ES-I3 (cell line): ENCODE measurements at regions not wholly inside any gene's neighbourhood (a gene's known extent, or its start where the extent isn't known, plus 50 kb on each side); places are given as distances from the start of the nearest gene placed in this dataset.

Source experiments
- H3K36me3 ChIP-seq: 2 replicates; pipeline ENCODE4 v1.6.1; 2013; ENCODE audit warnings: mild to moderate bottlenecking, low read length, control low read depth, moderate library complexity; ENCODE audit not compliant: insufficient read depth
- H3K4me1 ChIP-seq: 2 replicates; pipeline ENCODE4 v1.6.1; 2013; ENCODE audit warnings: mild to moderate bottlenecking, control low read depth, low read length; ENCODE audit not compliant: insufficient read depth
- H3K9ac ChIP-seq: 2 replicates; pipeline ENCODE4 v1.6.1; 2013; ENCODE audit warnings: low read depth, mild to moderate bottlenecking, low read length, moderate library complexity
- H3K9me3 ChIP-seq: 2 replicates; pipeline ENCODE4 v1.6.1; 2013; ENCODE audit warnings: mild to moderate bottlenecking, low read length, moderate library complexity; ENCODE audit not compliant: control insufficient read depth, insufficient read depth

DNA sequence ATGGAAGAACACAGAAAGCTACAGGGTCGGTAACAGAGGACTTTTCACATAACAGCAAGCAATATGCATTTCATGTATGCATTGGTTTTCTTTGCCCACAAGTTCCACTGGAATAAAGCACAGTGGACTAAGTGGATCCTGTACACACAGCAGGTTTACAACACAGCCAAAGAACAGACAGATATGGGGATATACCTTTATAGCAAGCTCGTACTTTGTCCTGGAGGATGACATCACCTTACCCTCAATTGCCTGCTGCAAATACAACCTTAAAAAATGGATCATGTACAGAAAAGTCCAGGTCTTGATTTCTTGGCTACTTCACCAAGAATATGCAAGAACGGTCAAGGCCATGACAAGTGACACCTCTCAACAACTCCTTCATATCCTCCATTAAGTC, 1445.5 kb downstream of the MAT2B start:
- no peak overlapping the region for H3K9ac ChIP-seq
- no peaks in the 10 kb centered on the region for H3K36me3 ChIP-seq
- H3K4me1 ChIP-seq = no peaks in the 10 kb centered on the region
- H3K9me3 ChIP-seq = no peaks in the 10 kb centered on the region

DNA sequence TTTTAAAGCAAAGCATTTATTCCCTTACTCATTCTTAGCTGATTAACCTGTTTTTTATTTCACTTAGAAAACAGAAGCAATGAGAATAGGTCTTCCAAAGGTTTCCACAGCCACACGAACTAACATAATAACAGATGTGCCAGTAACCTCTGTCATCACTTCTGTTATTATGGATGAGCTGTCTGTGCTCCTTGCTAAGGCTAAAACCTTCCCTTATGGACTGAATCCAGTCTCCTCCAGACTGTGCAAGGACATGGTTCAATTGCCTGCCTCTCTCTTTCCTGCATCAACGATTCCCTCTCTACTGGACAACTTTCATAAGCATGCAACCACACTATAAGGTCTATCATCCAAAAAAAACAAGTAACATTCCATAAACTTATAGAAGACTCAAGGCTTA, 1446.2 kb downstream of the MAT2B start:
- Histone ChIP-seq H3K36me3 (no peaks in the 10 kb centered on the region), H3K4me1 (no peaks in the 10 kb centered on the region), H3K9me3 (no peaks in the 10 kb centered on the region), H3K9ac (no peak overlapping the region)

DNA sequence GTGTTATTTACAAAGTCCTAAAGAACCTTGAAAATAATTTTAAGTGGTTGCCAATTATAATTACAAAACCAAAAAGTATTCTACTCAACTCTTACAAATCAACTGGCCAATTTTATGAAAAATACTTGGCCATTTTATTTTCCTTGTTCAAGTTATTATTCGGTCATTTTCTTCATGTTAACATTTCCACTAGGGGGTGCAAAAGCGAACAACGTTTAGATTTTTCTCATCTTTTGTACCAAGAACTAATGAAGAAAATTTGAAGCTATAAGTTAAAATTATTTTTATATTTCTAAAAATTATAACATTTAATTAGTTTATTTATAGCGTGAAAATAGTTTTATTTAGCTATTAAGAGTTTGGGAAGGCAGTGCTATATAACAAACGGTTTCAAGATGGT, 1453.3 kb downstream of the MAT2B start:
- H3K4me1 ChIP-seq = no peaks in the 10 kb centered on the region
- no peaks in the 10 kb centered on the region for H3K36me3 ChIP-seq
- no peak overlapping the region for H3K9ac ChIP-seq
- H3K9me3 ChIP-seq = no peaks in the 10 kb centered on the region; the same call in 1 of the 2 replicates

DNA sequence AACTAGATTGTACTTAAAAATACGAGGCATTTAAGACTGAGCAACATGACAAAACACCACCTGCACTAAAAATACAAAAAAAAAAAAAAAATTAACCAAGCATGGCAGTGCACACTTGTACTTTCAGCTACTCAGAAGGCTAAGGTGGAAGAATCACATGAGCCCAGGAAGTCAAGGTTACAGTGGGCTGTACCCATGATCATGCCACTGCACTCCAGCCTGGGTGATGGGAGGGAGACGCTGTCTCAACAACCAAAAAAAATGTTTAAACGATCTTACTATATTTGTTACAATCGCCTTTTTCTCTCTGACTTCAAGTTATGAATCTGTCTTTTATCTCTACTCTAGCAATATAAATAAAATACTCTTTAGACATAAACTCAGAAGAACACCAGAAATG, 1454.3 kb downstream of the MAT2B start:
- Histone ChIP-seq H3K36me3 (no peaks in the 10 kb centered on the region), H3K9me3 (no peaks in the 10 kb centered on the region; the same call in 1 of the 2 replicates), H3K4me1 (no peaks in the 10 kb centered on the region), H3K9ac (no peak overlapping the region)

DNA sequence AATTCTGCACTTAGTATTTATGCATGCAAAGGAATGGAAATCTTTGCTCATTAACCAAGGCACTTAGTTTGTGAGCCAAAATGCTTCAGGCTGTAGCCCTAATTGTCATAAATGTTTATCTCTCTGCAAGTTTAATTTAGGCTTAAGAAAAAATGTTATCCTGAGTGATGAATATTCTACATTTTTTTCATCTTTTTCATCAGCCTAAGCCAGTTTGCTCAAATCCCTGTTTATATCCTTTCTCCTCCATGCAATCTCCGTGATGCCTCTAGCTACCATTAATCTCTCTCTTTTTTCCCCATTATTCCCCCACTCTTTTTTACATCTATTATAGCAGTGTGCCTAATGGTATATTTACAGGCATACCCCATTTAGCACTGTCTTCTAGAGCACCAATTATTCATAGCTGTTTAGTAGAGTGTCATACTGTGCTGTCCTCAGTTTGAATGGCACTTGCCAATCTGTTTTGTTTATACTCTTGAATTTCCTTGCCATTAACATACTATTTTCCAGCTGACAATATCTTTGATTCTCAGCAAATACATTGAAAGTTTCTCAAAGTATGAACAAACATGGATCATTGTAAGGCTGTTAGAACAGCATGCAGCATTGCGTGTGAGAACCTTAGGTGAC, 1457.0 kb downstream of the MAT2B start:
- no peaks in the 10 kb centered on the region for H3K4me1 ChIP-seq
- no peak overlapping the region for H3K9ac ChIP-seq

DNA sequence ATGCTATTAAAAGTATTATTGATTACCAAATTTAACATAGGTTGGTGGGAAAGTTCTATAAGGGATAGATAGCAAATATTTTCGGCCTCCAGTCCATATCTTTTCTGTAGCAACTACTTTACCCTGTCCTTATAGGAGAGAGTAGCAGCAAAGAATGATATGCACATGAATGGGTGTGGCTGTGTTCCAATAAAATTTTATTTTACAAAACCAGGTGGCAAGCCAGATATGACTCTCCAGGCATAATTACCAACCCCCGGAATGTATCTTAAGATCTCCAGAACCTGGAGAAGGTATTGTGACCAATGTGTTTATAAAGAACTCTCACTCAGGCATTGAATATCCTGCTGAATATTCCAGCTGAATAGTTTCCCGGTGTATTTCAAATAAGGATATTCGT, 1461.2 kb downstream of the MAT2B start:
- H3K4me1 ChIP-seq = no peaks in the 10 kb centered on the region
- H3K9ac ChIP-seq = no peak overlapping the region
- 0 out of 2 replicates have a peak, but pooled peaks cover 3% of the 10 kb centered on the region for H3K9me3 ChIP-seq
- no peaks in the 10 kb centered on the region for H3K36me3 ChIP-seq

More for the DNA sequence above, 1457.0 kb downstream of the MAT2B start:
- H3K36me3 ChIP-seq = no peaks in the 10 kb centered on the region
- no peaks in the 10 kb centered on the region for H3K9me3 ChIP-seq

DNA sequence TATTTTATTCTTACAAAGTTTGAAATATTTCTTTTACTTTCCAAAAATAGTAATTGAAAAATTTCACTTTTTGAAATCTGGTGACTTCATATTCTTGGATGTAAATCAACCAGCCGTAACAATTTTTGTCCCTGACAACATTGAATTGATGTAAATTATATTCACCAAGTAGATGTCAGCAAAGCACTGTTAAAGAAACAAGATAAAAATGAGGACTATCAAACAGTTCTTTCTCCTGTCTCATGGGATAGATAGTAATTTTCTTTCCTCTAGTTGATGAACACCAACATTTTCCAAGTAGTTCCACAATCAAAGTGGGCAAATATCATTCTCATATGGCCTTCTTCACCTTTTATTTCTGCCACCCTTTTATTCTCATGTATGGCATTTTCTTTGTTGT, 1461.9 kb downstream of the MAT2B start:
- no peak overlapping the region for H3K9ac ChIP-seq
- no peaks in the 10 kb centered on the region for H3K36me3 ChIP-seq
- no peaks in the 10 kb centered on the region for H3K4me1 ChIP-seq
- 0 out of 2 replicates have a peak, but pooled peaks cover 3% of the 10 kb centered on the region for H3K9me3 ChIP-seq

DNA sequence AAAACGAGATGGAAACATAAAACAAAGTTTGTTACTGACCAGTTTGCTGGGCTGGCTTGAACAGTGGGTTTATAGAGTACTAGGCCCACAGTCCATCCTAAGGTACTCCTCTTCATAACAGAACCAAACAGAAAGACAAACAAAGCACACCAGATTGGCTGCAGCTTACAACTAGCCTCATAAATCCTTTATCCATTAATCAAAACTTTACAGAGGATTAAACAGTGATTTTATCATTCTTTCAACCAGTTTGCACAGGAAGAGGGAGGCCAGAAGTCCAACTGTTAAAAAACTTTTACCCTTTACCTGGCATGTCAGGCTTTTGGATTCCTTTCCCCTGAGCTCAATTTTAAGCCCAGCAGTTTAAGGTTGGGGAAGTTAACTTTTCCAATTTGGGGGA, 1467.6 kb downstream of the MAT2B start:
- no peak overlapping the region for H3K9ac ChIP-seq
- H3K9me3 ChIP-seq = peaks cover 6% of the 10 kb centered on the region; the same call in 1 of the 2 replicates
- no peaks in the 10 kb centered on the region for H3K4me1 ChIP-seq
- H3K36me3 ChIP-seq = no peaks in the 10 kb centered on the region

DNA sequence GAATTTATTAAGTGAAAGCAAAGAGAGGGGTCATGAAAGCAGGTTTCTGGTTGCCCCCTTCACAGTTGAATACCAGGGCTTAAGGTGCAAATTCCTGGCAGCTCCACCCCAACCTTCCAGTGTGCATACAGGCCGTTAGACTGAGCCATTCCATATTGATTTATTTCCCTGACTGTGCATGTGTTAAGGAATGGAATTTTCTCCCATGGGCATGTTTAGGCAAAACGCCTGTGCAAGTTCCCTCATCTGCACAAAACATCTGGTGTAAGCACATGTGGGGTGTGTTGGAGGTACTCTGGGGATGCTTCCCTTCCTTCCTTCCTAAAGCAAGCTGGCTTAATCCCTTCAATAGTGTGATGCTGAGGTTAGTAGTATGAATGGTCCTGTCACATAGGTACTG, 1470.6 kb downstream of the MAT2B start:
- Histone ChIP-seq H3K9ac (no peak overlapping the region), H3K36me3 (no peaks in the 10 kb centered on the region), H3K9me3 (peaks cover 3% of the 10 kb centered on the region; the same call in 1 of the 2 replicates), H3K4me1 (no peaks in the 10 kb centered on the region)

DNA sequence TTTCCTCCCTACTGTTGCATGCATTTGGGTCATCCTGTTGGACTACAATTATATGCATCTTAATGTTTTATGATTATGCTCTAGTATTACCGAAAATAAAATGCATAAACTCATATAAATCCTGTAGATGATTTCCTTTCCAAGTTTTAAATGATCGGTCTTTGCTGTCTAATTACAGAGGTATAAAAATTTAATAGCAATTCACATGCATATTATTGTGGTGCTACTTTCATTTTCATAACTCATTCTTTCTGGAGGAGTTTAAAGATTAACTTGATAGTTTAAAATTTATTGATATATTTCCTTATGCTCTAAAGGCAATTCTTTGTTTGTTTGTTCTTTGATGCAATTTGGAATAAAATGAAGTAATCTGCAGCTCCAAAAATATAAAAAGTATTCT, 1475.1 kb downstream of the MAT2B start:
- Histone ChIP-seq H3K9ac (no peak overlapping the region), H3K36me3 (no peaks in the 10 kb centered on the region), H3K4me1 (no peaks in the 10 kb centered on the region), H3K9me3 (no peaks in the 10 kb centered on the region)

DNA sequence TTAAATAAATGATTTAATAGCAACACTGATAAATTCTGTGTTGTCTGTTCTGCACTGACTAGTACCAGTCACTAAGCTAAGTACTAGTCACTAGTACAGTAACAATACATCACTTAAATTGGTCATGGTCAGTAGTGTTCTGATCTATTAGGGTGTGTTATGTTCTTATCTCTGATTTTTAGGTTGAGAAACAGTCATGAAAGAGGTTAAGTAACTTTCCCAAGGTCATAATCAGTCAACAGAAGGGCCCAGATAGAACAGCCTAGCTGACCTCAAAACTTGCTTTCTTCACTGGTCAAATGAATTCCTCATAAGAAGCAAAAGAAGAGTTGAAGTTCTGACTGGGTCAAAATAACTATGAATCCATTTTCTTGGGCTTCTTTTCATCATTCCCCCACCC, 1492.7 kb downstream of the MAT2B start:
- Histone ChIP-seq H3K9ac (no peak overlapping the region), H3K36me3 (no peaks in the 10 kb centered on the region), H3K4me1 (no peaks in the 10 kb centered on the region), H3K9me3 (no peaks in the 10 kb centered on the region)

DNA sequence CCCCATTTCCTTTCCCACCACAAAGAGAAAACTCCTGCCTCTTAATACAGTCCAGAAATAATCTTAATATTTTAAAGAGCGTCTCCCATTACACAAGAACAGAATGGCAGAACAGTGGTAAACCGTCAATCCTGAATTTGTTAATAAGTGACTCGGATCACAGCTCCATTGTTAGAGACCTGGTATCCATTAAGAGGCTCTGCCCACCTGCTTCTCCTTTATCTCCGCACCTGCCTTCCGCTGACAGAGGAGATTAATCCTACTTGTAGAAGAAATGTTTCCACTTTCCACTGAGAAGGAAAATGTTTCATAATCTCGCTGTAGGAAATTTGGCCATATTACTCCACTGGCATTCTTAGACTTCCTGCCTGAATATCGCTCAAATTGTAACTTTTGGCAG, 1493.2 kb downstream of the MAT2B start:
- Histone ChIP-seq H3K9ac (no peak overlapping the region), H3K36me3 (no peaks in the 10 kb centered on the region), H3K4me1 (no peaks in the 10 kb centered on the region), H3K9me3 (no peaks in the 10 kb centered on the region)

DNA sequence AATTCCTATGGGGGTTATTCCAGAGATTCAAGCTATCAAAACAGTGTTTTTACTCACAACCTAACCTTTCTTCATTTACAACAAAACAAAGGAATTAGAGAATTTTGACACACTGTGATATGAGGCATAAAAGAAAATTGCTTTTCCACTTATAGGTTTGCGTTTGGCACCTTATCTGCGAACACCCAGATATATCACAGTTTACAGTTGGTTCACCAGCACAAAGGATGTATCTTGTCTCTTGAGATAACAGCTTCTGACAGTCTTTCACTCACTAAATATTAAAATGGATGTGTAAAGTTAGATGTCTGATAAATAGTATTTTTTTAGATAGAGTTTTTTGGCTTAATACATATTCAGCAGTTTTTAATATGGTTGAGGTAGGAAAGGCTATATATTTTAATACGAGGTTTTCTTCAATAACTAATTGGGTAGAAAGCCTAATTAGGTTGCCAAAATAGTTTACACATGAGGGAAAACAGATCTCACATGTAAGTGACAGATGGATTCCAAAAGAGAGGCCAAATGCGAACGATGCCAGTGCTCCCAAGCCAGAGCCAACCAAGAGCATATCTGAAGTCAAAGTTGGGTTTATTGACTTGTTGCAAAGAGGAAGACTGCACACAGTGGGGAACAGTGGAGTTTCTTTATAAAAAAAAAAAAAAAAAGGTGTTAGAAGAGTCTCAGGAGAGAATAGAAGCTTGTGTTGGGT, 1495.2 kb downstream of the MAT2B start:
- H3K4me1 ChIP-seq = no peaks in the 10 kb centered on the region
- no peaks in the 10 kb centered on the region for H3K36me3 ChIP-seq
- no peak overlapping the region for H3K9ac ChIP-seq
- H3K9me3 ChIP-seq = no peaks in the 10 kb centered on the region

DNA sequence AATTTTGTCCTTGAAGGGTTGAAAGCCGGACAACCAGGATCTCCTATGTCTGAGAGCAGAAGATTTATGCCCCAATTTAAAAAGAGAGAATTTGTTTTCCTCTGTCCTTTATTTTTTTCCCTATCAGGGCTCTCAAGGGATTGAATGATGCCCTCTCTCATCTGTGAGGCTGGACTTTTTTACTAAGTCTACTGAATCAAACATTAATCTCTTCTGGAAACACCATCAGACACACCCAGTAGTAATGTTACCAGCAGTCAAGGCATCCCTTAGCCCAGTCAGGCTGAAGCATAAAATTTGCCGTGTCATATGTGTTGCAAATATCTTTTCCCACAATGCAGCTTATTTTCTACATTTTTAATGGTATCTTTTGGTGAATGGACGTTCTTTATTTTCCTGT, 1497.9 kb downstream of the MAT2B start:
- Histone ChIP-seq H3K9ac (no peak overlapping the region), H3K4me1 (no peaks in the 10 kb centered on the region), H3K36me3 (no peaks in the 10 kb centered on the region), H3K9me3 (no peaks in the 10 kb centered on the region)

DNA sequence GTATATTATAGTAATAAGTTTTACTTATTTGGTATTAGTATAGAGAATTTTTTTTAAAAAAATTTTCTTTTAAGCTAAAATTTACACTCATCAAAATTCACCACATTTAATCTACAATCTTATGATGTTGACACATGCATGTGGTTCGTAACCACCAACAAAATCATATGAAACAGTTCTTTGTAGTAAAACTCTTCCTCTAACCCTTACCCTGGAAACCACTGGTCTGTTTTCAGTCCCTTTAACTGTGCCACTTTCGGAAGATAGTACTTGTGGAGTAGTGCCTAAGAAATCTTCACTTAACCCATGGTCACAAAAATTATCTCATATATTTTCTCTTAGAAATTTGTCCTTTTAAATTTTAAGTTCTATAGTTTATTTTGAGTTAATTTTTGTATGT, 1498.8 kb downstream of the MAT2B start:
- Histone ChIP-seq H3K4me1 (no peaks in the 10 kb centered on the region), H3K9me3 (no peaks in the 10 kb centered on the region), H3K36me3 (no peaks in the 10 kb centered on the region), H3K9ac (no peak overlapping the region)
